ENCODE measurements at regions not wholly inside any gene's neighbourhood (a gene's known extent, or its start where the extent isn't known, plus 50 kb on each side); places are given as distances from the start of the nearest gene placed in this dataset.

GRCh38 chr6:170142559-170142958, 148.3 kb downstream of the DLL1 start:
- TF ChIP-seq POLR2AphosphoS5 (IDR thresholded peaks at IDR 0.05; ENCODE audit: low read depth, low read length) (no peak), POLR2A (IDR thresholded peaks at IDR 0.05; ENCODE audit: low read depth, low read length) (no peak)
